ENCODE measurements at regions not wholly inside any gene's neighbourhood (a gene's known extent, or its start where the extent isn't known, plus 50 kb on each side); places are given as distances from the start of the nearest gene placed in this dataset.

- no peak for DNase-seq
These were observed 533.5 kb downstream of the TNS1 start for GRCh38 chr2:217469203-217469810.

- no peak for DNase-seq
These were observed 534.6 kb downstream of the TNS1 start for GRCh38 chr2:217468042-217468830.

- DNase-seq = no peak
These were observed 535.5 kb downstream of the TNS1 start for GRCh38 chr2:217467331-217467730.

GRCh38 chr2:217466805-217467204 lies 536.0 kb downstream of the TNS1 start:
- no peak for DNase-seq

- DNase-seq = no peak
These were observed 536.7 kb downstream of the TNS1 start for GRCh38 chr2:217466104-217466503.

DNA sequence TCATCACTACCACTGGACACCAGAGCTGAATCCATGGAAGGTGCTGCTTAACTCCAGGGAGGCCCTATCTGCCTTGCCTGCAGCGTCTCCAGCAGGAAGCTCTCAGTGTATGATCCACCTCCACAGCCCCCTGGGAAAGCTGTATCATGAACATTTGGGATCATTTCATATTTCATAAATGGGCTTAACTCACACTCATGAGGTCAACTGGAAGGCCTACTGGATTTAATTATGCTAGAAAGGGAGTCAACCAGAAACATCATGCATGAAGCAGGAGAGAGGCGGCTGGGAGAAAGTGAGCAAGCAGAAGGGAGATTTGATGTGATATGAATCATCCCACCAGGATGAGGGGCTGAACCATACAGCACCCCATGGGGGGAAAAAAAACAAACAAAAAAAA lies 537.7 kb downstream of the TNS1 start:
- DNase-seq = no peak

DNA sequence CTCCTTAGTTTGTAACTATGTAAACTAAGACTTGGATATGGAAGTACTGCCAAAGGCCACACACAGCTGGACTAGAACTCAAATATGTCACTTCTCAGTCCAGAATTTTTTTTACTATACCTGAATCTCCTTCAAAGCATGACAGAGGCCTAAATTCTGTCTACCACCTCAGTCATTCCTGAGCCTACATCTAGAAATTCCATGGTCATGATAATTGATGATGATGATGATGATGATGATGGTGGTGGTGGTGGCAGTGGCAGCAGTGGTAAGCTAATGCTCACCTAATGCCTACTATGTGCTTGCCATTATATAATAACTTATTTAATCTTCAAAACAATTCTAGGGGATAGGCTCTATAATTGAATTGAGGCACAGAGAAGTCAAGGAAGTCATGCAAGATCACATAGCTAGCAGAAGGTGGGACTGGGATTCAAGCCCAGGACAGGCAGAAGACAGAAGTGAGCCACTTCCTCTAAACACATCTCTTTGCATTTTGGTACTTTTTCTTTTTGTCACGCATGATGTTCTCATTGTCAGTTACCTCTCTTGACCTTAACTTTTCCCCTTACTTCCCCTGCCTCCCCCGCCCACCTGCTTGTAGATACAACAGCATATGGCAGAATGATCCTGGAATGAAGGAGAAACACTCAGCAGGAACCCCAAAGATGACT lies 539.3 kb downstream of the TNS1 start:
- DNase-seq = no peak

DNA sequence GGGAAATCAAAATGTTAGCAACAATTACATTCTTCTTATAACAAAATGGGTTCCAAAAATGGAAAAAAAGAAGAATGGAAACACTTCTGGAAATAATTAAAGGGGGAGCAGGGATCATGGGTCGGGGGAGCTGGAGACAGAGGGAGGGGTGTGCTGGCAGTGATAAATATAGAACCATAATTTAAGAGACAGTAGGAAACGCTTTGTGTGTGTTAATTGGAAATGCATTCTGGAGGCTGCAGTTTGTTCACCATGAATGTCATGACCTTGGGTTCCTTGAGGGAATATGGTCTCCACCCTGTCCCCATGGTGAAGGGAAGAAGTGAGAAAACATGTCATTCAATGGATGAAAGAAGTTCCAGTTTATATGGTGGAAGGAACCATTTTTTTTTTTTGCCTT lies 540.7 kb downstream of the TNS1 start:
- DNase-seq = no peak

DNA sequence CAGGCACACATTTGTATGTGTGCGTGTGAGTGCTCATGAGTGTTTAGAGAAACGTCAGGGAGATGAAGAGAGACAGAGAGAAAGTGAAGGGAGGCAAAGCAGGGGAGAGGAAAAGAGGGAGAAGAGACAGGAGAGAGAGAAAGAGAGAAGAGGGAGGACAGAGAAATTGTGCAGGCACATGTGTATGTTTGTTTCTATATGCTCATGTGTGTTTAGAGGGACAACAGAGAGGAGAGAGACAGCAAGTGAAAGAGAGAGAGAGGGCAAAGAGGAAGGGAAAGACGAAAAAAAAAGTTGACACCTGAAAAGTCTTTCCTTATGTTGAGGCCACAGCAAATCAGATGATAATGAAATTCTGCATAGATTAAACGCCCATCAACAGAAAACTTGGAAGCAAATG lies 541.1 kb downstream of the TNS1 start:
- DNase-seq = no peak

DNA sequence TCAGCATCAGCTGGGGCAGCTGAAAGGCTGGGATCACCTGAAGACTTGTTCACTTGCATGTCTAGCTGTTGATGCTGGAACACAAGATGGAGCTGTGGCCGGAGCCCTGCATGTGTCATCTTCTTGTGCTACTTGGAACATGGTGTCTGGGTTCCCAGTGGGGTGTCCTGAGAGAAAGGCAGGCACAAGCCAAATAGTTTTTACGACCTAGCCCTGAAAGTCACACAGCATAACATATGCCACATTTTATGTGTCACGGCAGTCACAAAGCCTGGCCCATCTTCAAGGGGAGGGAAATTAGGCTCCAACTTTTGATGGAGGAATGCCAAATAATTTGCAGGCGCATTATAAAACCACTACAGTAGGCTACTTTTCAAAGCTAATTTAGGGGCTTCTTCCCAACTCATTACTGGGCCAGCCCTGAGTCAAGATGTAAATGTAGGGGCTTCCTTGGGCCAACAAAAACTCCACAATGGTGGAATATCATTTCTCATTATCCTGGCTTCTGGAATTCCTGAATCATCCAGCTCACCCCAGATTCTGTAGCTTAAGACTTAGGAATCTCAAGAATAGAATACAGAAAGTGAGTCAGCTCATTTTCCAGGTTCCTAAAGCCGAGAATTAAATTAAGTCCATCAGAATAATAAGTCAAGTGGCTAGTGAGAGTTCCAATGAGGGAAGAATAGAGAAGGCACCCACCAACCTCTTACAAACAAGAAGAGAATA lies 543.0 kb downstream of the TNS1 start:
- DNase-seq = no peak

DNA sequence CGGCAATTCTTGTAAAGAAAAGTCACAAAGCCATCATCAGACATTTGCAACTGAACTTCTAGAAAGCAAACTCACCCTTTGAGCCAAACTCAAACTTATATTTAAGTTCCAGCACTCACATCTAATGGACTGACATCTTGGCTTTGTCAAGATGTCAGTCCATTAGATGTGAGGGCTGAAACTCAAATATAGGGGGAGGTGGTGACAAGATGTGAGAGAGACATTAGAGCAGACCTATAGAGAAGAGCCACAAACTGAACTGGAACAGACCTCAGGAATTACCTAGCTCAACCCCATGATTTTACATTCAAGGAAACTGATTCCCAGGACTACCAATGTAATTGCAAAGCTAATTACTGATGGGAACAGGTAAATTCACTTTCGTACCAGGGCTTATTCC lies 543.8 kb downstream of the TNS1 start:
- DNase-seq = no peak

DNA sequence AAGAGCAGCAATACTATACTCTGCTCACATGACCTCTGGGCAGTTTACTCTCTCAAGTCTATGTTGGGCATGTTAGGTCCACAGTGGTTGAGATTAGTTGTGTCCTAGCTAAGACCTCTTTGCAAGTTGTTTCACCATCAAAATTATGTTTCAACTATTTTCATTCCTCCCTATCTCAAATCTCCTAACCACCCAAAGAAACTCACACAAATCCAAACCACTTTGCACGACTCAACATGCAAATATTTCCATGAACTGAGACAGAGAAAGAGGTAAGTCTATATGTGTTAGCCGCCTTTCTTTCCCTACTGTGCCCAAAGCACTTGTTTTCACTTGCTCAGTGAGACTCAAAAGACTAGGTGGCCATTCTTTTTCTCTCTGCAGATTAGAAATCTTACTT lies 546.8 kb downstream of the TNS1 start:
- no peak for DNase-seq

DNA sequence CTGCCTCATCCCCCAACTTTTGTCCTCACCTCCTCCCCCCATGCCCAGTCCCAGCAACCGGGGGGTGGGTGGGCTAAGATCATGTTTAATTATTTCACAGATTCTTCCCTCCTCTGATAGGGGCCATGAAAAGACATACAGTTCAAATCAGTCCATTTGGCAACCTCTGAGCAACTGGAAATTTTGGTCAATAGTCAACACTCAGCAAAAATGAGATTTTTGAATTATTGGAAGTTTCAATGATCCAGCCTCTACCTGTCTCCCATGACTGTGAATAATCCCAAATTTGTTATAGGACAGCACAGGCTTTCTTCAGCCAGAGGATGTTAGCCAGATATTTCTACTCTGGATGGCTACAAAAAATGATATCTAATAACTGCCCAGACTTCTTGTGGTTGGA lies 549.9 kb downstream of the TNS1 start:
- DNase-seq = no peak

DNA sequence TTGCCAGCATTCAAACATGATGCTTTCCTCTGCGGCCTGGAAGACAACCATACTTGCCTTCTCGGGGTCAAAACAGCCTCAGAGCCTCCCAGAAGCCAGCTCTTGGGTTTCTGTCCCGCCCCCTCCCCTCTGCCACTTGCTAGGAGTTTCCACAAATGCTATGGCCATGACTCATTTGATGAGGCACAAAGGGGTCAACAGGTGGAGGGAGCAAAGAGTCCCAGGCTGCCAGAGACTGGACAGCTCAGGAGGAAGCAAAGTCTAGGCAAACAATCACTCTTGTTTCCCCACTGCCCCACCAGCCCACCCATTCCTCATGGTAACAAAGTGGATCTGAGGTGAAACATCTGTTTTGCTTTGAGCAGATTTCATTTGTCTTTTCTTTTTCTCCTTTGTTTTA lies 551.1 kb downstream of the TNS1 start:
- DNase-seq = no peak

DNA sequence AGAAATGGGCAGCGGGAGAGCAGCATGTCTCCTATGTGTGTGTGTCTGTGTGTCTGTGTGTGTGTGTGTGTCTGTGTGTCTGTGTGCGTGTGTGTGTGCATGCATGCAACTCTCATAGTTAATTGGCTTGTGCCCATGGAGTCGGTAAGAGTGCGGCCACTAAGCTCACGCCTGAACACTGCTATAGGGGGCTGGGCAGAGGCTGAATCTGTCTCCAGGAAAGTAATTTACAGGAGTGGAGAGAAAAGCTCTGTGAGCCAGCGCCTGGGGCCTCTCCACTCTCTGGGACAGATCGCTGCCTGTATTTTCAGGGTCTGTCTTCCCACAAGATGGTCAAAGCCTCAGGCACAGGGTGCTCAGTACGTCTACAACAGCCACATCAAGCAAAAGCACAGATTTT lies 553.4 kb downstream of the TNS1 start:
- no peak for DNase-seq

GRCh38 chr2:217448860-217449259 lies 553.9 kb downstream of the TNS1 start:
- no peak for DNase-seq

GRCh38 chr2:217445723-217446122 lies 557.1 kb downstream of the TNS1 start:
- no peak for DNase-seq

DNA sequence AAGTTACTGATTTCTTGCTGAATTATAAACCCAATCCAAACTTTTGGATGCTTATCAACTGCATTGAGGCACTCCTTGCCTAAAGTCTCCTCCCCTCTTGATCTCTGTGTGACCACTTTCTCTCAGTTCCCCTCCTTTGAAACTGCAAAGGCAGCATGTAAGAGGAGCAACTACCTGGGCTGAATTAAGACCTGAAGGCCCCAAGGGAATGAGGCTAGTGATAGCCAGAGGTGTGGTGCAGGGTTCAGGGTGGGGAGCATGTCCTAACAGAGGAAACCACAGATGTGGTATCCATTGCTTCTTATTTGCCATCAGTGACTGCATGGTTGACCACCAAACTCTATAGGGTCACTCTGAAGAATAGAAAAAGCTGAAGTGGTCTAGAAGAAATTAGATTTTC lies 557.9 kb downstream of the TNS1 start:
- DNase-seq = no peak

- no peak for DNase-seq
These were observed 558.3 kb downstream of the TNS1 start for GRCh38 chr2:217444509-217444908.

DNA sequence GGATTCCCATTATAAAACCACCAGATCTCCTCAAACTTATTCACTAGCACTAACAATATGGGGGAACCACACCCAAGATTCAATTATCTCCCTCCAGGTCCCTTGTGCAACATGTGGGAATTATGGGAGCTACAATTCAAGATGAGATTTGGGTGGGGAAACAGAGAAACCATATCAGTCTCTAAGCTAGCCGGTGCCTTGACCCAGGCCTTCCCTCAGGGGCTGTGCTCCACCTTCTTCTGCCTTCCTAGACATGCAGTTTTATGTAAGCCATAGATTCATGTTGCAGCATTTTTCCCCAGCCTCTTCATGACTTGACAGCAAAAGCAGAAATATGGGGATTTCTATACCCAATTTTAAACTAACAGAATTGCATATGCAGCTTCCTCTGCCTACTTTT lies 559.2 kb downstream of the TNS1 start:
- DNase-seq = no peak

GRCh38 chr2:217440000-217440399 lies 562.8 kb downstream of the TNS1 start:
- DNase-seq = no peak

DNA sequence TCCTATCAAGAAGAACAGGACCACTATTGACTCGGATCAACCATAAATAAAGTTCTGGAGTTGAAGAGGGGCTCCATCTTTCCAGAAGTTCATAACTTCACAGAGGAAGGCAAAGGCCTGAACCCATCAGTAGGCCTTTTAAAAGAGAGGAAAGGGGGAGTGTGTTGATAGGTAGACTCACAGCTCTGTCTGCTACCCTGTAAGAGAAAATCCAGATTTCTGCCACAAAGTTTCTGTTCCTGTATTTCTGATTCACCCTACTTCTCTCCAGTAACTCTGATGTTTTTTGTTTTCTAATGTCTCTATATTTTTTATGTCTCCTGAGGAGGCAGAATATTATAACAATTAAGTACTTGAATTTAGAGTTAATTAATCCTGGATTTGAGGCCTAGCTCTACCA lies 564.0 kb downstream of the TNS1 start:
- DNase-seq = no peak

DNA sequence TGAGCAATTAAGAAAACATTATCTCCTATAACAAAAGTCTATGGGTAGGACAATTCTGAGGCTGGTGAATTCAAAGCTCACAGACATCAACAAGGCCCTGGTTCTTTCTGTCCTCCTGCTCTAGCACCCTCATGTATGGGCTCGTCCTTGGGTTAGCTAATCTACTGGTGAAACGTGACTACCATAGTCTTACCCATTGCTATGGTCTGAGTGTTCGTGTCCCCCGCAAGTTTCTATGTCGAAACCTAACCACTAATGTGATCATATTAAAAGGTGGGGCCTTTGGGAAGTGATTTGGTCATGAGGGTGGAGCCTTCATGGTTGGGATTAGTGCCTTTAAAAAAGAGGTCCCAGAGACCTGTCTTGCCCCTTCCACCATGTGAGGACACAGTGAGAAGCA lies 564.7 kb downstream of the TNS1 start:
- DNase-seq = no peak
